ENCODE measurements at regions not wholly inside any gene's neighbourhood (a gene's known extent, or its start where the extent isn't known, plus 50 kb on each side); places are given as distances from the start of the nearest gene placed in this dataset.

GRCh38 chr18:8895987-8896619 lies 190.7 kb downstream of the MTCL1 start:
- Histone ChIP-seq H3K79me2 (ENCODE audit: control insufficient read depth in 1 of 2, insufficient read depth in 2 of 2, low read length in 2 of 2) (no peaks in the 10 kb centered on the region), H3K4me1 (replicated peaks in 1 of 4; ENCODE audit: control insufficient read depth in 3 of 4, insufficient read depth in 4 of 4, low read length in 3 of 4) (peaks cover 0 to 2% (median 0%) of the 10 kb centered on the region in 4 experiments; a peak in 2 of 7 replicates), H2BK20ac (ENCODE audit: low read length) (no peak overlapping the region), H4K5ac (ENCODE audit: insufficient read length, low read depth, low read length) (no peak overlapping the region), H2AFZ (ENCODE audit: low read length) (no peak overlapping the region), H3K36me3 (ENCODE audit: control insufficient read depth in 2 of 4, insufficient read depth in 4 of 4, low read length in 3 of 4) (no peaks in the 10 kb centered on the region), H3K9ac (replicated peaks in 1 of 4; ENCODE audit: extremely low read depth in 1 of 4, low read depth in 3 of 4, low read length in 3 of 4) (no peak overlapping the region), H2BK5ac (ENCODE audit: low read depth, low read length) (no peak overlapping the region), H3K14ac (ENCODE audit: insufficient read length) (no peak overlapping the region), H4K8ac (ENCODE audit: extremely low read depth, insufficient read depth, low read length) (no peak overlapping the region), H2AK5ac (ENCODE audit: low read depth, low read length) (0 out of 2 replicates have a peak overlapping the region, but pooled peaks have one; percentile 3), H3K4ac (replicated peaks; ENCODE audit: insufficient read length, low read depth, low read length) (no peak overlapping the region), H3K56ac (replicated peaks; ENCODE audit: insufficient read length, low read depth, low read length) (no peak overlapping the region), H2BK120ac (replicated peaks; ENCODE audit: low read depth, low read length) (no peak overlapping the region), H3K23me2 (ENCODE audit: low read depth, low read length) (no peaks in the 10 kb centered on the region), H3K27me3 (replicated peaks in 1 of 4; ENCODE audit: control insufficient read depth in 3 of 4, extremely low read depth in 1 of 4, insufficient read depth in 3 of 4, low read length in 3 of 4) (no peaks in the 10 kb centered on the region), H2BK15ac (ENCODE audit: low read length) (no peak overlapping the region), H3K4me2 (ENCODE audit: insufficient read depth in 1 of 2, low read depth in 2 of 2, low read length in 2 of 2) (no peak overlapping the region), H3K23ac (ENCODE audit: insufficient read length) (no peak overlapping the region), H3K27ac (ENCODE audit: low read depth, low read length) (no peak overlapping the region), H4K20me1 (replicated peaks in 1 of 2; ENCODE audit: control insufficient read depth in 1 of 2, insufficient read depth in 2 of 2, low read length in 2 of 2) (no peaks in the 10 kb centered on the region), H3K79me1 (ENCODE audit: low read depth, low read length) (no peaks in the 10 kb centered on the region), H3K18ac (ENCODE audit: extremely low read depth, low read length) (no peak overlapping the region), H4K91ac (replicated peaks; ENCODE audit: insufficient read length, low read length) (no peak overlapping the region), H3K9me3 (ENCODE audit: insufficient read depth in 2 of 2, low read depth in 1 of 2, low read length in 1 of 2) (peaks cover 0 to 4% of the 10 kb centered on the region in 2 experiments; a peak in 2 of 4 replicates), H3K4me3 (ENCODE audit: extremely low read depth in 1 of 4, insufficient read depth in 2 of 4, low read depth in 3 of 4, low read length in 4 of 4) (no peak overlapping the region), H2BK12ac (ENCODE audit: low read depth, low read length) (no peak overlapping the region)
- ChIA-PET POLR2A (ENCODE audit: partially characterized antibody) (no interaction called here), CTCF (ENCODE audit: partially characterized antibody) (interaction anchor here (0.6 to 3.3 kb wide), 5 partner anchors 39 to 177 kb away, joined by 3 to 14 read pairs (median 3); no protein-coding TSS in a partner anchor)
- FAIRE-seq, result no peak
- no peak for DNase-seq (ENCODE audit: low read depth in 1 of 2, low spot score in 2 of 2)
- WGBS, 2 experiments (ENCODE audit: extremely low coverage in 1 of 2, insufficient coverage in 1 of 2, insufficient read length in 1 of 2, insufficient replicate concordance in 2 of 2, low coverage in 1 of 2, low lambda C conversion rate in 2 of 2, missing lambda C conversion rate in 1 of 2), result 95% methylated on average over 2 of the region's 2 CpGs; no CpG with 5 or more reads in 1 of the 2 experiments
- TF ChIP-seq ATF3 (IDR thresholded peaks at IDR 0.05; ENCODE audit: insufficient read depth, low read depth, low read length) (no peak), SP2 (IDR thresholded peaks at IDR 0.05; ENCODE audit: low read length) (no peak), PHF8 (conservative IDR thresholded peaks at IDR 0.05; ENCODE audit: low read depth, low read length) (no peak), FOSL1 (IDR thresholded peaks at IDR 0.05; ENCODE audit: insufficient read depth, low read depth, low read length) (no peak), RFX5 (IDR thresholded peaks at IDR 0.05; ENCODE audit: borderline replicate concordance, low read depth, low read length) (no peak)
- TF ChIP-seq, protein P1, sequence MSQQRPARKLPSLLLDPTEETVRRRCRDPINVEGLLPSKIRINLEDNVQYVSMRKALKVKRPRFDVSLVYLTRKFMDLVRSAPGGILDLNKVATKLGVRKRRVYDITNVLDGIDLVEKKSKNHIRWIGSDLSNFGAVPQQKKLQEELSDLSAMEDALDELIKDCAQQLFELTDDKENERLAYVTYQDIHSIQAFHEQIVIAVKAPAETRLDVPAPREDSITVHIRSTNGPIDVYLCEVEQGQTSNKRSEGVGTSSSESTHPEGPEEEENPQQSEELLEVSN (IDR thresholded peaks at IDR 0.05), result no peak

Data from H1 (cell line).